Gastrocnemius medialis (tissue), 4 donors: ENCODE measurements at regions not wholly inside any gene's neighbourhood (a gene's known extent, or its start where the extent isn't known, plus 50 kb on each side); places are given as distances from the start of the nearest gene placed in this dataset.

Experiments
- ATAC-seq, 2 donors: fragments of 150-250 bp; one replicate each; pipeline ENCODE4 v1.9.1; 2016
- DNase-seq, 2 donors: peaks; one replicate each; pipeline ENCODE4 v3.0.0-alpha.2; 2019
- H3K27ac ChIP-seq, 4 donors: fragments of 200-600 bp; sonication (generic); 1 replicate in 1 of 4; 2 replicates in 3 of 4; pipeline ENCODE4 v1.5.1; 2016 to 2018; ENCODE audit warnings: mild to moderate bottlenecking in 2 of 4, moderate library complexity in 1 of 4
- H3K27me3 ChIP-seq, 3 donors: fragments of 200-600 bp; sonication (generic) in 2 of 3; 1 replicate in 1 of 3; 2 replicates in 2 of 3; pipeline versions ENCODE4 v1.5.1 to v1.6.0; 2016 to 2019; ENCODE audit warnings: mild to moderate bottlenecking in 1 of 3, moderate library complexity in 1 of 3
- H3K36me3 ChIP-seq, 2 donors: fragments of 200-600 bp; sonication (generic) in 1 of 2; one replicate each; pipeline ENCODE4 v1.5.1; 2017 to 2018
- H3K4me1 ChIP-seq, 2 donors: fragments of 200-600 bp; sonication (generic) in 1 of 2; one replicate each; pipeline ENCODE4 v1.5.1; 2016 to 2017; ENCODE audit warnings: mild to moderate bottlenecking in 2 of 2
- H3K4me3 ChIP-seq, 4 donors: fragments of 200-600 bp; sonication (generic) in 3 of 4; 1 replicate in 1 of 4; 2 replicates in 3 of 4; pipeline ENCODE4 v1.5.1; 2016 to 2019; ENCODE audit warnings: mild to moderate bottlenecking in 2 of 4
- H3K9me3 ChIP-seq, 3 donors: fragments of 200-600 bp; sonication (generic) in 2 of 3; 1 replicate in 1 of 3; 2 replicates in 2 of 3; pipeline ENCODE4 v1.5.1; 2016 to 2019
- POLR2A ChIP-seq, 2 donors: fragments of 450-650 bp; IDR thresholded peaks; one replicate each; pipeline ENCODE4 v1.6.1; 2017; ENCODE audit warnings: antibody characterized with exemption in 2 of 2, mild to moderate bottlenecking in 2 of 2, moderate library complexity in 2 of 2
- in situ Hi-C, 4 donors: fragments of 200-750 bp; cut with MboI; loops; one replicate each; pipeline versions ENCODE4 v1.15.0 to v1.8.0; 2017; ENCODE audit warnings: low sequenced_read_pairs in 4 of 4
- intact Hi-C: fragments of 100-400 bp; cut with DNase I; formaldehyde crosslinking; loops from one replicate; pipeline ENCODE4 v1.15.1; 2023; ENCODE audit warnings: low total_unique reads
- TF ChIP-seq, protein P1 (sequence below), 5 experiments: fragments of 450-650 bp in 3 of 5; fragments of 200-600 bp in 2 of 5; sonication (generic) in 2 of 5; IDR thresholded peaks in 4 of 5; conservative IDR thresholded peaks in 1 of 5; 1 replicate in 4 of 5; 2 replicates in 1 of 5; pipeline ENCODE4 v1.5.1; 2016 to 2019; ENCODE audit warnings: antibody characterized with exemption in 5 of 5, mild to moderate bottlenecking in 3 of 5, moderate library complexity in 3 of 5

DNA sequence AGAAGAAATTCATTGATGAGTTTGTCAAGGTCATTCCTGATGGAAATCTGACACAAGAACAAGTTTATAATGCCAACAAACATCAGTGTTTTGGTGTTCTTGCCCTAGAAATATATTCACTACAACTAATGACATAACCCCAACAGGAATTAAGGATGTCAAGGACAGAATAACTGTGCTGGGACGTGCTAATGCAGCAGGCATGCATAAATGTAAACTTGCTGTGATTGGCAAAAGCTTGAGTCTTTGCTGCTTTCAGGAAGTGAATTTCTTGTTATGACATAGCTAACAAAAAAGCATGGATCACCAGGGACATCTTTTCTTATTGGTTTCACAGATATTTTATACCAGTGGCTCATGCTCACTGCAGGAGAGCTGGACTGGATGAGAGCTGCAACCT, 144.6 kb downstream of the KCTD12 start:
- TF ChIP-seq, protein P1, sequence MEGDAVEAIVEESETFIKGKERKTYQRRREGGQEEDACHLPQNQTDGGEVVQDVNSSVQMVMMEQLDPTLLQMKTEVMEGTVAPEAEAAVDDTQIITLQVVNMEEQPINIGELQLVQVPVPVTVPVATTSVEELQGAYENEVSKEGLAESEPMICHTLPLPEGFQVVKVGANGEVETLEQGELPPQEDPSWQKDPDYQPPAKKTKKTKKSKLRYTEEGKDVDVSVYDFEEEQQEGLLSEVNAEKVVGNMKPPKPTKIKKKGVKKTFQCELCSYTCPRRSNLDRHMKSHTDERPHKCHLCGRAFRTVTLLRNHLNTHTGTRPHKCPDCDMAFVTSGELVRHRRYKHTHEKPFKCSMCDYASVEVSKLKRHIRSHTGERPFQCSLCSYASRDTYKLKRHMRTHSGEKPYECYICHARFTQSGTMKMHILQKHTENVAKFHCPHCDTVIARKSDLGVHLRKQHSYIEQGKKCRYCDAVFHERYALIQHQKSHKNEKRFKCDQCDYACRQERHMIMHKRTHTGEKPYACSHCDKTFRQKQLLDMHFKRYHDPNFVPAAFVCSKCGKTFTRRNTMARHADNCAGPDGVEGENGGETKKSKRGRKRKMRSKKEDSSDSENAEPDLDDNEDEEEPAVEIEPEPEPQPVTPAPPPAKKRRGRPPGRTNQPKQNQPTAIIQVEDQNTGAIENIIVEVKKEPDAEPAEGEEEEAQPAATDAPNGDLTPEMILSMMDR (IDR thresholded peaks at IDR 0.05 in 4 of 5, conservative IDR thresholded peaks at IDR 0.05 in 1 of 5): no peak
- no peak for TF ChIP-seq POLR2A (IDR thresholded peaks at IDR 0.05)
- DNase-seq (no peak), ATAC-seq (no peak)
- H3K27ac ChIP-seq: no peak overlapping the region
- no peaks in the 10 kb centered on the region for H3K27me3 ChIP-seq
- no peak overlapping the region for H3K4me3 ChIP-seq
- no peaks in the 10 kb centered on the region for H3K9me3 ChIP-seq
- no peaks in the 10 kb centered on the region for H3K36me3 ChIP-seq
- in situ Hi-C loops: no loop called here
- intact Hi-C loops: no loop called here
- no peaks in the 10 kb centered on the region for H3K4me1 ChIP-seq

DNA sequence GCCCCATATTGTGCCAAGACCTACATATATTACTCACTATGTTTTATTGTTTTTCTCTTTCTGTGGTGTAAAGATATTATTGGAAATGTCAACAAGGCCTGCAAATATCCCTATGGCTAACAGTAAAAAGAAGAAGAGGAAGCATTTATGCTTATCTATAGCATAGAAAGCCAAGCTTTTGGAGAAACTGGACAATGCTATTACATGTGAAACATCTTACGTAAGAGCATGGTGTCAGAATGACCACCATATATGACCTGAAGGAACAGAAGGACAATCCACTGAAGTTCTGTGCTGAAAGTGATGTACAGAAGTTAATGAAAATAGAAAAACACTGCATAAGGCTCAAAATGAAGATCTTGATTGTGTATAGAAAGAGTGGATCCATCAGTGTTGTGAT, 145.2 kb downstream of the KCTD12 start:
- no peaks in the 10 kb centered on the region for H3K27me3 ChIP-seq
- H3K4me3 ChIP-seq: no peak overlapping the region
- TF ChIP-seq, protein P1 (IDR thresholded peaks at IDR 0.05 in 4 of 5, conservative IDR thresholded peaks at IDR 0.05 in 1 of 5): no peak
- TF ChIP-seq POLR2A (IDR thresholded peaks at IDR 0.05): no peak
- intact Hi-C loops: no loop called here
- no peaks in the 10 kb centered on the region for H3K9me3 ChIP-seq
- ATAC-seq (no peak), DNase-seq (no peak)
- no peak overlapping the region for H3K27ac ChIP-seq
- H3K4me1 ChIP-seq: no peaks in the 10 kb centered on the region
- no peaks in the 10 kb centered on the region for H3K36me3 ChIP-seq
- in situ Hi-C loops: no loop called here

DNA sequence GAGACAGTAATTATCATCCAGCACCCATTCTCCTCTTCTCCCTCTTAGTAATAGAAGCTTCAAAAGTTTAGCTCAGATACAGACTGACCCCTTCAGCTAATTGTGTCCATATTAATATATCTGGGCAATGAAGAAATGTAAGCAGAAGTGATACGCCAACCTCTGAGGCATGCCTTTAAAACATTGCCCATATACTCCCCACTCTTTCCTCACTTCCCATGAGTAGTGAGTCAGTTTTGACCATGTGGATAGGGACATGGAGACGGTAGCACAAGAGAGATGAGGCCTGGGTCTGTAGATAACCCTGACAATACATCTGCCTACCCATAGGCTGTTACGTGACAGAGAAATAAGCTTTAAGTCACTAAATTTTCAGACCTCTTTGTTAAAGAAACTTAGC, 147.6 kb downstream of the KCTD12 start:
- intact Hi-C loops: no loop called here
- in situ Hi-C loops: no loop called here
- no peaks in the 10 kb centered on the region for H3K9me3 ChIP-seq
- ATAC-seq (no peak), DNase-seq (no peak)
- no peak overlapping the region for H3K4me3 ChIP-seq
- H3K36me3 ChIP-seq: no peaks in the 10 kb centered on the region
- no peaks in the 10 kb centered on the region for H3K27me3 ChIP-seq
- no peak overlapping the region for H3K27ac ChIP-seq
- no peaks in the 10 kb centered on the region for H3K4me1 ChIP-seq
- TF ChIP-seq, protein P1 (IDR thresholded peaks at IDR 0.05 in 4 of 5, conservative IDR thresholded peaks at IDR 0.05 in 1 of 5): no peak
- no peak for TF ChIP-seq POLR2A (IDR thresholded peaks at IDR 0.05)

DNA sequence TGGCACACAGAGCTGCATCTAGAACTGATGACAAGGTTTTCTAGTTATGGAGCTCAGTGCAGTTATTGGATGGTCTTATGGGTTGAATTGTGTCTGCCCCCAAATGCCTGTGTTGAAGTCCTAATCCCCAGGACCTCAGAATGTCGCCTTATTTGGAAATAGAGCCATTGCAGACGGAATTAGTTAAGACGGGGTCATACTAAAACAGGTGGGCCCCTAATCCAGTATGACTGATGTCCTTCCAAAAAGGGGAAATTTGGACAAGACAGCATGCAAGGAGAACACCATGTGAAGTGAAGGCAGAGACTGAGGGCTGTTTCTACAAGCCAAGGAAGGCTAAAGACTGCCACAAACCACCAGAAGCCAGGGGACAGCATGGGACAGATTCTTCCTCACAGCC, 148.7 kb downstream of the KCTD12 start:
- TF ChIP-seq POLR2A (IDR thresholded peaks at IDR 0.05): no peak
- TF ChIP-seq, protein P1 (IDR thresholded peaks at IDR 0.05 in 4 of 5, conservative IDR thresholded peaks at IDR 0.05 in 1 of 5): no peak
- H3K27ac ChIP-seq: no peak overlapping the region
- DNase-seq (no peak), ATAC-seq (no peak)
- H3K4me3 ChIP-seq: no peak overlapping the region
- intact Hi-C loops: no loop called here
- in situ Hi-C loops: no loop called here
- no peaks in the 10 kb centered on the region for H3K4me1 ChIP-seq
- no peaks in the 10 kb centered on the region for H3K36me3 ChIP-seq
- H3K27me3 ChIP-seq: no peaks in the 10 kb centered on the region
- no peaks in the 10 kb centered on the region for H3K9me3 ChIP-seq

DNA sequence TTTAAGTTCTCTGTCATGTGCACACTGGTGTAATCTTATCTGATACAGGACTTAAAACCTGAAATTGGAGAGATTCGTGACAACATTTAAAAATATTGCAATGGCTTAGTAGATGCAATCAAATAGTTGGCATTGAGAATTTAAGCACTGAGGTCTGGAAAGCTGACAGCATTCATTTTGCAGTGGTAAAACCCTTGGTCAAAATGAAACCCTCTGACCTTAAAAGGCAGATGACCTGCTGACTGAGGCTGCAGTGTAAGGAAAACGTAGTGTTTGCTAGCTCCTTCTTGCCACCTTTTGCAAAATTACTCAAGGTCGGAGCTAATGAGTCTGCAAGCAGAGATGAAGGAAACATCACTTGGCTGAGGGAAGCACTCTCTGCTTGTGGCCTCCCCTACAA, 150.6 kb downstream of the KCTD12 start:
- H3K27me3 ChIP-seq: no peaks in the 10 kb centered on the region
- TF ChIP-seq, protein P1 (IDR thresholded peaks at IDR 0.05 in 4 of 5, conservative IDR thresholded peaks at IDR 0.05 in 1 of 5): no peak
- no peak for TF ChIP-seq POLR2A (IDR thresholded peaks at IDR 0.05)
- no peak overlapping the region for H3K4me3 ChIP-seq
- H3K4me1 ChIP-seq: no peaks in the 10 kb centered on the region
- ATAC-seq (no peak), DNase-seq (no peak)
- H3K9me3 ChIP-seq: no peaks in the 10 kb centered on the region
- no peaks in the 10 kb centered on the region for H3K36me3 ChIP-seq
- H3K27ac ChIP-seq: no peak overlapping the region
- in situ Hi-C loops: no loop called here
- intact Hi-C loops: no loop called here
